ENCODE measurements at regions not wholly inside any gene's neighbourhood (a gene's known extent, or its start where the extent isn't known, plus 50 kb on each side); places are given as distances from the start of the nearest gene placed in this dataset.

- TF ChIP-seq CTCF (IDR thresholded peaks at IDR 0.05) (no peak), EZH2 (IDR thresholded peaks at IDR 0.05) (no peak)
Observed at GRCh38 chr10:124292911-124293615, 125.7 kb downstream of the OAT start.
